Inflammatory macrophage treated with lipopolysaccharide for 1 hour (primary cell): ENCODE measurements at regions not wholly inside any gene's neighbourhood (a gene's known extent, or its start where the extent isn't known, plus 50 kb on each side); places are given as distances from the start of the nearest gene placed in this dataset.
"Not testable (repeated sequence)": the region's sequence is repeated elsewhere in the genome, so short reads cannot be mapped to it uniquely, and the experiment has no call there.

Experiments used
- DNase-seq, 2 donors: peaks; one replicate each; pipeline ENCODE4 v3.0.0-alpha.2; 2020 to 2022

- DNase-seq = no peak
Measured at GRCh38 chr9:6160579-6160978, 55.0 kb upstream of the IL33 start.

GRCh38 chr9:6153425-6153824, 62.2 kb upstream of the IL33 start:
- DNase-seq = no peak

- DNase-seq = no peak
Measured at GRCh38 chr9:6152788-6153187, 62.8 kb upstream of the IL33 start.

GRCh38 chr9:6150483-6150882, 65.1 kb upstream of the IL33 start:
- DNase-seq = no peak

GRCh38 chr9:6149315-6149714, 66.3 kb upstream of the IL33 start:
- no peak for DNase-seq

GRCh38 chr9:6147846-6148245, 67.8 kb upstream of the IL33 start:
- DNase-seq = no peak

- DNase-seq = no peak
Measured at GRCh38 chr9:6144947-6145346, 70.7 kb upstream of the IL33 start.

- DNase-seq = no peak
Measured at GRCh38 chr9:6142799-6143454, 72.7 kb upstream of the IL33 start.

- not testable (repeated sequence) for DNase-seq
Measured at GRCh38 chr9:6135780-6136179, 79.8 kb upstream of the IL33 start.

GRCh38 chr9:6134661-6135180, 80.9 kb upstream of the IL33 start:
- DNase-seq = no peak

- DNase-seq = no peak
Measured at GRCh38 chr9:6133346-6134063, 82.1 kb upstream of the IL33 start.

GRCh38 chr9:6132650-6133049, 83.0 kb upstream of the IL33 start:
- no peak for DNase-seq

GRCh38 chr9:6128030-6128429, 87.6 kb upstream of the IL33 start:
- DNase-seq = no peak

- DNase-seq = no peak
Measured at GRCh38 chr9:6126377-6126776, 89.2 kb upstream of the IL33 start.

- no peak for DNase-seq
Measured at GRCh38 chr9:6123416-6123815, 92.2 kb upstream of the IL33 start.

- no peak for DNase-seq
Measured at GRCh38 chr9:6121707-6122106, 93.9 kb upstream of the IL33 start.

GRCh38 chr9:6114424-6114823, 99.0 kb upstream of the RANBP6 start:
- no peak for DNase-seq

- no peak for DNase-seq
Measured at GRCh38 chr9:6113819-6114218, 98.4 kb upstream of the RANBP6 start.

- no peak for DNase-seq
Measured at GRCh38 chr9:6113312-6113711, 97.9 kb upstream of the RANBP6 start.

- no peak for DNase-seq
Measured at GRCh38 chr9:6109986-6110385, 94.6 kb upstream of the RANBP6 start.

GRCh38 chr9:6109571-6109970, 94.1 kb upstream of the RANBP6 start:
- no peak for DNase-seq

- peak; percentile 15 to 22 for DNase-seq
Measured at GRCh38 chr9:6106711-6107339, 91.4 kb upstream of the RANBP6 start.

- no peak for DNase-seq
Measured at GRCh38 chr9:6105738-6106137, 90.3 kb upstream of the RANBP6 start.

GRCh38 chr9:6104406-6104805, 89.0 kb upstream of the RANBP6 start:
- not testable (repeated sequence) for DNase-seq
